ENCODE measurements at regions not wholly inside any gene's neighbourhood (a gene's known extent, or its start where the extent isn't known, plus 50 kb on each side); places are given as distances from the start of the nearest gene placed in this dataset.

DNA sequence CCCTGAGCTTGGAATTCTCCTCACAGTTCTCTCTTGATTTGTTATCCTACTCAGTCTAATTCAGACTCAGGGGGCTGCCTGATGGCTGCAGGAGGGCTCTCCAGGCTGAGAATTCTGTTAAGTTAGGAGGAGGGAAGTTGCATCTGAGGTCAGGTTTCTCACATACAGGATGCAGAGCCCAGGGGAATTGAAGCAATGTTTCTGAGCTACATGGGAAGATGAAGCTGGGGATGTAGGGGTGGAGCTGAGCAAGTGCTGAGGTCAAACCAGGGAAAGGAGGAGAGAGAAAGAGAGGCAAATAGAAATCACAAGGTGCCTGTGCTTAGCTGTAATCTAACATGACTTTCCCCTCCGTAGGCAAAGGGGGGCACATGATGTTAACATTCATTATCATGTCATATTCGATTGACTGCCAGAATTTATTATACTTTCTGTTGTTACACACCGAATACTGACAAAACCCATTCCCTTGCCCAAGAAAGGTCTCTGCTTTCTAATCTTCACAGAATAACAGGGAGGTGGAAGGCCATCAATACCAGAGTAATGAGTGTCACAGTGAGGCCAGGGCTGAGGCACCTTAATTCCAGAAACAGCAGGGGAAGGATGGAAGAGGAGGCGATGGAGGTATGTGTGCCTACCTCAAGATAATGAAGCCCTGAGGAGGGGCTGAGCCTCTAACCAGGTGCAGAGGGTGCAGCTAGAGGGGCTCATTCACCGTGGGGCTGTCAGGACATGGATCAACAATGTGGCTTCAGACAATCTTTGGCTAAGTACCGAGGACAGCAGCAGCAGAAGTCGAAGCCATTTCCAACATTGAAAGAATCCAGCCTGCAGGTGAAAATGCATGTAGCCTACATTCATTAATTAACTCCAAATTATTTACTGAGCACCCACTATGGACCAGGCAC, 205.4 kb upstream of the SNX19 start:
- H3K36me3 Mint-ChIP-seq (ENCODE audit: low read depth): no peaks in the 10 kb centered on the region
- H3K4me3 Mint-ChIP-seq: no peak overlapping the region
- no peak for ATAC-seq (replicated peaks)
- no peaks in the 10 kb centered on the region for H3K4me1 Mint-ChIP-seq
- no peak overlapping the region for H3K27ac Mint-ChIP-seq
- no peaks in the 10 kb centered on the region for H3K27me3 Mint-ChIP-seq
- peaks cover 4% of the 10 kb centered on the region for H3K9me3 Mint-ChIP-seq

DNA sequence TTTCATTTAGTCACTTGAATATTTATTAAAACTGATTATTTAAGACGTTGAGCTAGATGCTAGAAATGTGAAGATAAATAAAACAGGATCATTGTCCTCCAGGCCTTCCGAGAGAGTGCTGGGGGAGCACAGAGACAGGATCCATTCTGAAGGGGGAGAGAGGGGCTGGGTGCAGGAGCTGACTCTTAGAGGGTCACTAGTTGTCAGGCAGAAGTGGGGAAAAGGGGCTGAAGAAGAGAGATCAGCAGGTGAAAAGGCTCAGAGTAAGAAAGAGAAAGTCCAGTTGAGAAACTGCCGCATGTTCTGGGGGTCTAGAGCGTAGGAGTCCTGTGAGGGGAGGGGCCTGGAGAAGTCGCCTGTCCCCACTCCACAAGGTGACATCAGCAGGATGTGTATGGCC, 206.2 kb upstream of the SNX19 start:
- no peaks in the 10 kb centered on the region for H3K27me3 Mint-ChIP-seq
- H3K27ac Mint-ChIP-seq: no peak overlapping the region
- no peak overlapping the region for H3K4me3 Mint-ChIP-seq
- peaks cover 9% of the 10 kb centered on the region for H3K9me3 Mint-ChIP-seq
- no peaks in the 10 kb centered on the region for H3K4me1 Mint-ChIP-seq
- no peaks in the 10 kb centered on the region for H3K36me3 Mint-ChIP-seq (ENCODE audit: low read depth)
- no peak for ATAC-seq (replicated peaks)

DNA sequence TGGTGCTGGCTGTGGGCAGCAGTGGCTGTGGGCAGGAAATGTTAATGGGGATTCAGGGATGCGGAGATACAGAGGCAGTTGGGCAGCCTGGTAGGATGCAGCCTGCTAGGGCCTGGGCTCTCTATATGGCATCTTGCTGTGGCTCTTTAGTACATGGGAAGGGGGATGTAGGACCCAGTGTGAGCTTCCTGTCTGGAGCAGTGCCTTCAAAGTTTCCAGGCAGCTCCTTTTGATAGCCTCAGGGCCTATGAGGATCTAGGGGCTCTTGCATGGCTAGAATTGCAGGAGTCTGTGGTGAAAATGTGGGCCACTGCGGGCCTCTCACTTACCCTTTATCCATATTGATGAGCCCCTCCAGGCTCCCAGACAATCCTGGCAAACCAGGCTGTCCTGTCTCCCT, 213.2 kb upstream of the SNX19 start:
- no peaks in the 10 kb centered on the region for H3K27me3 Mint-ChIP-seq
- peaks cover 18% of the 10 kb centered on the region for H3K9me3 Mint-ChIP-seq
- no peaks in the 10 kb centered on the region for H3K36me3 Mint-ChIP-seq (ENCODE audit: low read depth)
- no peak overlapping the region for H3K4me3 Mint-ChIP-seq
- H3K4me1 Mint-ChIP-seq: no peaks in the 10 kb centered on the region
- no peak for ATAC-seq (replicated peaks)
- no peak overlapping the region for H3K27ac Mint-ChIP-seq

DNA sequence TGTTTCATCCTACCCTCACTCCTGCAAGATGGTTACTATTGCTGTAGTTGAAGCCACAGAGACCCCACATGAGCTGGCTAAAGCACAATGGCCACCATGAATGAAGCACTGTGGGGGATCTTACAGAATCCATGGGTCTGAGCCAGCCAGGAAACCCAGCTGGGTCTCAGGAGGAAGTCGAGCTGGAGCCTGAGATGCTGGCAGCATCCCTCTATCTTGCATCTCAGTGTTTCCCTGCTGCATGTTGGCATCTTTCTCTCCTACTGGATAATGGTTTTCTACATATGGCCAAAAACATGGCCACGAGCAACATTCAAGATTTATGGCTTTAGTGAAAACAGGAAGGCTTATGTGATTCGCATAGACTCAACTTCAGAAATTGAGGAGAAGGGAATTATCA, 219.3 kb upstream of the SNX19 start:
- no peaks in the 10 kb centered on the region for H3K4me1 Mint-ChIP-seq
- no peak overlapping the region for H3K27ac Mint-ChIP-seq
- no peaks in the 10 kb centered on the region for H3K36me3 Mint-ChIP-seq (ENCODE audit: low read depth)
- peaks cover 6% of the 10 kb centered on the region for H3K9me3 Mint-ChIP-seq
- no peak for ATAC-seq (replicated peaks)
- H3K27me3 Mint-ChIP-seq: peaks cover 3% of the 10 kb centered on the region
- H3K4me3 Mint-ChIP-seq: no peak overlapping the region

DNA sequence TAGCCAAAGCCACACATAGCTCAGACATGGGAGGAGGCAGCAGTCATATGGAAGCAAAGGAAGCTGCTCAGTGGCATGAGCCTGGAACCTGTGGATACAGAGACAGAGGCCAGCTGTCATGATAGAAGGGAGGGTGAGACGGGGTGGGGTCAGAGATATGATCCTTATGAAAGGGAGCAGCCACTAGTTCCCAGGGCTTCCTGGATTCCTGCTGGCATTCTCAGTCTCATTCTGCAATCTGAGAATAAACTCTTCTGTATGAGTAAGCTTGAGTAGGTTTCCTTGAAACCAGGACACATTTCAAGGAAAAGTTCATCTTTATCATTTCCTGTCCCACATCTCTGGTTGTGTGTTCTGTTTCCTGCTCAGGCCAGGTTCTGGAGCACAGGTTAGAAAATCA, 220.2 kb upstream of the SNX19 start:
- no peaks in the 10 kb centered on the region for H3K36me3 Mint-ChIP-seq (ENCODE audit: low read depth)
- peaks cover 6% of the 10 kb centered on the region for H3K9me3 Mint-ChIP-seq
- no peak overlapping the region for H3K4me3 Mint-ChIP-seq
- H3K27ac Mint-ChIP-seq: no peak overlapping the region
- ATAC-seq (replicated peaks): no peak
- H3K4me1 Mint-ChIP-seq: no peaks in the 10 kb centered on the region
- H3K27me3 Mint-ChIP-seq: peaks cover 3% of the 10 kb centered on the region

DNA sequence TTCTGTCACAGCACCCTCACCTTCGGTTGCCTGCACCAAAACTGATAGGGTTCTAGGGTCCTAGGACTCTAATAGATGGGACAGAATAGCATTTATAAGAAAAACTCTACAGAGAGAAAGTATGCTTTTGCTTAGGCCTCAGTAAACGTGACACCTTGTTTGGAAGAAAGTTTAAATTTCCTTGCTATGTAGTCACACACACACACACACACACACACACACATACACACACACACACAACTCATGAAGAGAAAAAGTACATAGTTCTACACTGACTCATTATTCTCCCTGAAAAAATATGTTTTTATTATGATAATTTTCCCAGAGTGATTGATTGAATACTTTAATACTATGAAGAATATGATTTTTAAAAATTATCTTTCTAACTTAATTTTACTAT, 220.8 kb upstream of the SNX19 start:
- H3K27me3 Mint-ChIP-seq: peaks cover 3% of the 10 kb centered on the region
- no peak for ATAC-seq (replicated peaks)
- H3K4me3 Mint-ChIP-seq: no peak overlapping the region
- no peaks in the 10 kb centered on the region for H3K36me3 Mint-ChIP-seq (ENCODE audit: low read depth)
- no peak overlapping the region for H3K27ac Mint-ChIP-seq
- H3K9me3 Mint-ChIP-seq: peaks cover 4% of the 10 kb centered on the region
- no peaks in the 10 kb centered on the region for H3K4me1 Mint-ChIP-seq

DNA sequence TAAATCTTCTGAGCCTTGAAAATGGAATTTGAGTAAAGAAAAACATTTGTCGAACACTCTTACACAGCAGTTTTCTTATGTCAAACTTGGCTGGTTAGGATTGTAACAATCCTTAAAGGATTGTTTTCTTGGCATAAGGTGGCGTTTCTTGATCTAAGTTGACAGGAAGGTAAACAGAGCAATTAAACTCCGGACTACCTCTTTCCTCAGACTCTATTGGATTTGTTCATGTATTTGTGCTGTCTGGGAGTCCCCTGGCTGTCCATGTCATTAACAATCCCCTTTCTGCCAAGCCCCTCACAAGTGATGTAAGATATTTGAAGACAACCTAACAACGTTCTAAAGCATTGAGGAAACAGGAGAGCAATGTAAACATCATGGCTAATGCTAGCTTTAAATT, 222.5 kb upstream of the SNX19 start:
- ATAC-seq (replicated peaks): no peak
- Mint-ChIP-seq H3K4me1 (no peaks in the 10 kb centered on the region), H3K4me3 (no peak overlapping the region), H3K27ac (no peak overlapping the region), H3K36me3 (ENCODE audit: low read depth) (no peaks in the 10 kb centered on the region), H3K9me3 (no peaks in the 10 kb centered on the region), H3K27me3 (peaks cover 3% of the 10 kb centered on the region)

DNA sequence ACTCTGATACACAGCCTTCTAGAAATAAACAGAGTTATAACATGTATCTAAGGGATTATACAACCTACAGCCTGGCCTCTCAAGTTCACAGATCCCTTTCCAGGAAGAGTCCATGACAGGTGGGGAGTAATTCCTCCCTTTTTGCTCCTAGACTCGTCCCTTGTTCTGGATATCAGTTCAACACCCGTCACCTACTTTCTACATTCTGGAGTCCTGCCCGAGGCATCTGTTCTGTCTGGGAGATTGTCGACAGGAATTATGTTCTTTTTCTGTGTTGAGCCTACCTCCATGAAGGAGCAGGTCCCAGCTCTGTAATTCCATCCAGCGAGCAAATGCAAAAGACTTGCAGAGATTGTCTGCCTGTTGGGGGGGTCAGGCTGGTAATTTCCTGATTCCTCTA, 224.6 kb upstream of the NTM start:
- no peak for ATAC-seq (replicated peaks)
- Mint-ChIP-seq H3K4me3 (no peak overlapping the region), H3K9me3 (peaks cover 7% of the 10 kb centered on the region), H3K4me1 (no peaks in the 10 kb centered on the region), H3K27me3 (peaks cover 7% of the 10 kb centered on the region), H3K27ac (no peak overlapping the region), H3K36me3 (ENCODE audit: low read depth) (no peaks in the 10 kb centered on the region)

DNA sequence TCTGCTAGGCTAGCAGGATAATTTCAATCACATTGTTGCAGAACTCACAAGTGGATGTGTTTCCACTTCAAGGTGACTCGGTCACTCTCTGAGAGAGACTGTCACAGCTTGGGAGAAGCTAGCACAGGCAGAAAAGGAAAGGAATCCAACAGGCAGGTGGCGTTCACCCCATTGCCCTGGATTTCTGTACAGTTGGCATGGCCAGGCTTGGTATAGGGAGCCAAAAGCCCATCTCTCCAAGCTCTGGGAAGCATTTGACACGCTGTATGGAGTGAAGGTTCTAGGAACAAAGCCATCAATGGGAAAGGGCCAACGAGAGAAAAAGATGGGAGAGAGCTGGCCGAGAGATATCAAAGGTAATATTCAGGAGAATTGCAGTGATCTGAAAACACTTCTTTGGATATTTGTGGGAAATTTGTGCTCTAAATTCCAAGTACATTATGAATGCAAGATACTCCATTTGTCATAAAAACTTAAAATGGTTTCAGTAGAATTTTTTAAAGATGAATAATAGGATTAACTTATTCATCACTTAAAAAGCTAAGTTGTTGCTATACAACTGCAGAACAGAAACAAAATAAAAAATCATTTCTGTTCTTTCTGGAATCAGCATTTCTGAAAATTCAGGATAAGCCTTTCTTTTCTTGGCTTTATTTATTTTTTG, 223.5 kb upstream of the NTM start:
- Mint-ChIP-seq H3K9me3 (peaks cover 7% of the 10 kb centered on the region), H3K4me1 (no peaks in the 10 kb centered on the region), H3K27ac (no peak overlapping the region), H3K4me3 (no peak overlapping the region), H3K27me3 (peaks cover 10% of the 10 kb centered on the region), H3K36me3 (ENCODE audit: low read depth) (no peaks in the 10 kb centered on the region)
- no peak for ATAC-seq (replicated peaks)

DNA sequence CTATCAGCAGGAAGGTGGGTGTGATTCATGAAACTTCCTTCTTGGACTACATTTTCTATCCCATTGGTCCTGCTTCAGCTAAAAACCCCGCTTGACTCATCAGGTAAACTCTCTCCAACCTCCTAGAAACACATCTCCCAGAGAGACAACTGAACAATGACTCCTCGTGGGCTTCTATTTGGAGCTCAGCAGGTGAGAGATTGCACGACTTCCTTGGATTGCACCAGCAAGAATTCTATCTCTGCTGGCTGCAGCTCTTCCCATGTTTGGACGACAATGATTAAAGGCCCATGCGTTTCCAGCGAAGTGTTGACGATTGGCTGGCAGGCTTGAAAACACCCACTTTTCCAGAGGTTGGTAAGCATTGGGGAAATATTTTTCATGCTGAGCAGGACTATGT, 216.1 kb upstream of the NTM start:
- H3K9me3 Mint-ChIP-seq: no peaks in the 10 kb centered on the region
- no peak for ATAC-seq (replicated peaks)
- no peaks in the 10 kb centered on the region for H3K4me1 Mint-ChIP-seq

DNA sequence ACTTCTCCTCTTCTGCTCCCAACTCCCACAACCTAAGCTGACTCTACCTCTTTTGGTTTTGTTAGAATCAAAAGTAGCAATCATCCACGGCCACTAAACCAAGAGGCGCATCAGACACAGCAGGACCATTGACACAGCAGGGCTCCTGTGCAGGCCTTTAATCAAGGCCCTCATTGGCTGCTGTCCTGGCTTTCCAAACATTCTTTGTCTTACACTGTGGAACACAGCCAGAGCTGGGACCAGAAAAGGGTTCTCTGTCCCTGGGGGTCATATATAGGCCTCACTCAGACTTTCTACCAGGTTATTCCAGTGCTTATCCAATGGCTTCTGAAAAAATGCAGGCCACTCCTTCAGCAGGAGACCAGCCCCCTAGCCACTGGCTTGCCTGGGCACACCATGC, 212.7 kb upstream of the NTM start:
- ATAC-seq (replicated peaks): no peak
- no peak overlapping the region for H3K27ac Mint-ChIP-seq

More for the DNA sequence above, 216.1 kb upstream of the NTM start:
- Mint-ChIP-seq H3K27ac (no peak overlapping the region), H3K4me3 (no peak overlapping the region), H3K27me3 (peaks cover 6% of the 10 kb centered on the region), H3K36me3 (ENCODE audit: low read depth) (no peaks in the 10 kb centered on the region)

DNA sequence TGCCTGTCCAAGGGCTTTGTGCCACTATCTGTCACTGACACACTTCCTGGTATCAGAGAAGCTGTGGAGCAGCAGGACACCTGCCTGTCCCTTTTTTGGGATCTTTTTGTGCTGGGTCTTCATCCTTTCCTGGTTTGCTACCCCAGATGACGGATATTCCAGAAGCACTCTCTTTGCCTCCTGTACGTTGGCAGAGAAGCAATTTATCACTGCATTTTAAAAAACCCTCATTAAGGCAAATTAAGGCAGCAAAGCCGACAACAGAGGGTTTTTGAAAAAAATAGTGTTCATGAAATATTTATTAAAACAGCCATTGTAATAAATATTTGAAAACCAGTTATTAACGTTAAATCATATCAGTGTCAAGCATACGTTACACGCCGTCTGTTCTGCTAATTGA, 209.6 kb upstream of the NTM start:
- Mint-ChIP-seq H3K27me3 (no peaks in the 10 kb centered on the region), H3K27ac (no peak overlapping the region), H3K4me3 (no peak overlapping the region), H3K36me3 (ENCODE audit: low read depth) (no peaks in the 10 kb centered on the region), H3K9me3 (no peaks in the 10 kb centered on the region), H3K4me1 (no peaks in the 10 kb centered on the region)
- ATAC-seq (replicated peaks): no peak

More for the DNA sequence above, 212.7 kb upstream of the NTM start:
- Mint-ChIP-seq H3K36me3 (ENCODE audit: low read depth) (no peaks in the 10 kb centered on the region), H3K4me3 (no peak overlapping the region), H3K9me3 (no peaks in the 10 kb centered on the region), H3K27me3 (no peaks in the 10 kb centered on the region), H3K4me1 (no peaks in the 10 kb centered on the region)

DNA sequence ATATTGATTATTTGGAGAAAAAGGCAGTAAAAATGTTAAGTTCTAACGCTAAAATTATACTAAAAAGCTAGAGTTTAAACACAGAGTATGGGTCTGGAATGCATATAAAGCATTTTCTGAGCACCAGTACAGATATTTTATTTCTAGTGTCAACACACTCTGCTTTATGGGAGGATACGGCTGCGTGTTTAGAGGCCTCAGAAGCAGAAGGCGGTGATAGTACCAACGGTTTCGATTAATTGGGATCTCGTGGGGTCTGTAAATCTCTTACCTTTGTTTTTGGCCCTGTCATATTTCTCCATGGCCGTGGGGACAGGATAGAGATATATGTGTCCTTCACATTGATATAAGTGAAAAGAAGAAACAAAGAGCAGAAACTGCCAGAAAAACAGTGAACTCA, 206.8 kb upstream of the NTM start:
- Mint-ChIP-seq H3K27ac (no peak overlapping the region), H3K36me3 (ENCODE audit: low read depth) (no peaks in the 10 kb centered on the region), H3K4me3 (no peak overlapping the region), H3K4me1 (no peaks in the 10 kb centered on the region), H3K27me3 (no peaks in the 10 kb centered on the region), H3K9me3 (no peaks in the 10 kb centered on the region)
- no peak for ATAC-seq (replicated peaks)

DNA sequence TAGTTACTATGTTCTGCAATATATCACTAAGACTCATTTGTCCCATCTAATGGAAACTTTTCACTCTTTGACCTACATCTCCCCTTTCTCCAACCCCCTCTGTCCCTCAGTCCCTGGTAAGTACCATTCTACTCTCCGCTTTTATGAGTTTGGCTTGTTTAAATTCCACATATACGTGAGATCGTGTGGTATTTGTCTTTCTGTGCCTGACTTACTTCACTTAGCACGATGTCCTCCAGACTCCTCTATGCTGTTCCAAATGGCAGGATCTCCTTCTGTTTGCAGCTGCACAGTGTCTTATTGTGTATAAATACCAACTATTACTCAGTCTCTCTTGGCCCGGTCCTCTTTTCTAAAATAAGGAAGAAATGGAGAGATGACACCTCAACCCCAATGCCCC, 205.4 kb upstream of the NTM start:
- H3K9me3 Mint-ChIP-seq: no peaks in the 10 kb centered on the region
- H3K4me3 Mint-ChIP-seq: no peak overlapping the region
- no peak for ATAC-seq (replicated peaks)
- H3K27ac Mint-ChIP-seq: no peak overlapping the region
- H3K27me3 Mint-ChIP-seq: no peaks in the 10 kb centered on the region
- H3K36me3 Mint-ChIP-seq (ENCODE audit: low read depth): no peaks in the 10 kb centered on the region
- H3K4me1 Mint-ChIP-seq: no peaks in the 10 kb centered on the region
